ENCODE measurements at regions not wholly inside any gene's neighbourhood (a gene's known extent, or its start where the extent isn't known, plus 50 kb on each side); places are given as distances from the start of the nearest gene placed in this dataset.

DNA sequence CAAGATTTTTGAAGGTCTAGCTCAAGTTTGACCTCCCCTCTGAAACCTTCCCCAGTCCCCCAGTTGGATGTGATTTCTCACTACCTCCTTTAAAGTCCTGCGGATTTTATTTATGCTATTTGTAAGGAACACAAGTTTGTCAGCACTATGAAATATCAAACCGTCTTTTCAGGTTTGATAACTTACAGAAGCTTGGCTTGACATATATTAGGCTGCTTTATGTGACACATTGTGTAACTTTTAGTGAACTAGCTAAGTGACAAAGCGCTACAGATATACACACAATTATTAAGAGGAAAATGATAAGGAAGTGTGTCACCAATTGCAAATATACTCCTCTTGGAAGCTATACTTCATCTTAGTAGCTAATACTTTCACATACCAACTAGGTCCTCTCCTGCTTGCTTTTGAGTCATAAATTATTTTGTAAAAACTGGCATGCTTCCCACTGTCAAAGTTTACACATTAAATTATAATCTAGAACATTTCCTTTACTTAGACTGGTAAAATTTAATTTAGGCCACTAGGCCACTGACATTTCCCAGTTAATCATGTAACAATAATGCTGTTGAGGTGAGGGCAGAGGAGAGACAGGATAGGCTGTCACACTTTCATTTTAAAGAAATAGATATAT is 149.5 kb downstream of the TMTC3 start:
- TF ChIP-seq POLR2A (IDR thresholded peaks at IDR 0.05), result no peak
- TF ChIP-seq, protein P1, sequence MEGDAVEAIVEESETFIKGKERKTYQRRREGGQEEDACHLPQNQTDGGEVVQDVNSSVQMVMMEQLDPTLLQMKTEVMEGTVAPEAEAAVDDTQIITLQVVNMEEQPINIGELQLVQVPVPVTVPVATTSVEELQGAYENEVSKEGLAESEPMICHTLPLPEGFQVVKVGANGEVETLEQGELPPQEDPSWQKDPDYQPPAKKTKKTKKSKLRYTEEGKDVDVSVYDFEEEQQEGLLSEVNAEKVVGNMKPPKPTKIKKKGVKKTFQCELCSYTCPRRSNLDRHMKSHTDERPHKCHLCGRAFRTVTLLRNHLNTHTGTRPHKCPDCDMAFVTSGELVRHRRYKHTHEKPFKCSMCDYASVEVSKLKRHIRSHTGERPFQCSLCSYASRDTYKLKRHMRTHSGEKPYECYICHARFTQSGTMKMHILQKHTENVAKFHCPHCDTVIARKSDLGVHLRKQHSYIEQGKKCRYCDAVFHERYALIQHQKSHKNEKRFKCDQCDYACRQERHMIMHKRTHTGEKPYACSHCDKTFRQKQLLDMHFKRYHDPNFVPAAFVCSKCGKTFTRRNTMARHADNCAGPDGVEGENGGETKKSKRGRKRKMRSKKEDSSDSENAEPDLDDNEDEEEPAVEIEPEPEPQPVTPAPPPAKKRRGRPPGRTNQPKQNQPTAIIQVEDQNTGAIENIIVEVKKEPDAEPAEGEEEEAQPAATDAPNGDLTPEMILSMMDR (IDR thresholded peaks at IDR 0.05), result no peak
